ENCODE measurements at regions not wholly inside any gene's neighbourhood (a gene's known extent, or its start where the extent isn't known, plus 50 kb on each side); places are given as distances from the start of the nearest gene placed in this dataset.

- no peak for DNase-seq (ENCODE audit: low read depth)
- TF ChIP-seq CTCF (conservative IDR thresholded peaks at IDR 0.05; ENCODE audit: low read depth, low read length), result no peak
Observed at GRCh38 chr6:113127786-113128419, 729.2 kb upstream of the MARCKS start.

DNA sequence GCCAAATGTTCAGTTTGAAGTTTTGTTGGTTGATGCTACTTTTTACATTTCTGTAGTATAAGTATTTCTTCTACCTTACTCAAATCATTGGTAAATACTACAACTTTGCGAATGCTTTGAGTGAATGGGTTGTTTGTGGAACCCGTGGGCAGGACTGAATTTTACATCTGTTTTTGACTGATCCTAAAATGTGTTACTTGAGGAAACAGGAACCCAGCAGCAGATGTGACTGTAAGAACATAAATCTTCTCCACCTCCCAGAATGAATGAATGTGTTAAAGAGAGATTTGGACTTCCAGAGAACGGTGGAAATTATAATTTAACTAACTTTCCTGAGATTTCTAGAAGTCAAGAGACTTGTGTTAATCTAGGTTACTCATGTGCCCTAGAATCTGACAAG lies 728.5 kb upstream of the MARCKS start:
- DNase-seq (ENCODE audit: low read depth), result no peak
- no peak overlapping the region for H3K4me3 ChIP-seq (ENCODE audit: low read length)
- TF ChIP-seq CTCF (conservative IDR thresholded peaks at IDR 0.05; ENCODE audit: low read depth, low read length), result no peak

More at GRCh38 chr6:113127786-113128419, 729.2 kb upstream of the MARCKS start:
- no peak overlapping the region for H3K4me3 ChIP-seq (ENCODE audit: low read length)

- no peak overlapping the region for H3K4me3 ChIP-seq (ENCODE audit: low read length)
- no peak for DNase-seq (ENCODE audit: low read depth)
- TF ChIP-seq CTCF (conservative IDR thresholded peaks at IDR 0.05; ENCODE audit: low read depth, low read length), result no peak
Observed at GRCh38 chr6:113129991-113130390, 727.2 kb upstream of the MARCKS start.

- no peak overlapping the region for H3K4me3 ChIP-seq (ENCODE audit: low read length)
- no peak for TF ChIP-seq CTCF (conservative IDR thresholded peaks at IDR 0.05; ENCODE audit: low read depth, low read length)
- no peak for DNase-seq (ENCODE audit: low read depth)
Observed at GRCh38 chr6:113137426-113137825, 719.7 kb upstream of the MARCKS start.

DNA sequence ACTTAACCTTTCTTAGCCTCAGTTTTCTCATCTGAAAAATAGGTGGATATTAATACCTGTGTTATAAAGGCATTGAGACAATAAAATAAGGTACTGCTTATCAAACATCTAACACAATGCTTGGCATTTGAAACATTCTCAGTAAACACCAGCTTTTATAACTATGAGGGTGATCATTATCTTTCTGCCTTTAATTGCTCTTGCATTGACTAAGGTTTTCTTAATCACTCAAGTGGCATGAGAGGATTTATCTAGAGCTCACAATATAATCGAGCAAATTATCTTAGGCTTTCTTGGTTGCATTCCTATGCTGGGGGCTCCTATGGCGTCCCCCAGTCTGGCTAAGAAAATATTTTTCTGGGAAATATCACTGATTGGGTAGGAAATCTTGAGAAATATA lies 716.4 kb upstream of the MARCKS start:
- no peak for DNase-seq (ENCODE audit: low read depth)
- no peak overlapping the region for H3K4me3 ChIP-seq (ENCODE audit: low read length)
- no peak for TF ChIP-seq CTCF (conservative IDR thresholded peaks at IDR 0.05; ENCODE audit: low read depth, low read length)

- no peak overlapping the region for H3K4me3 ChIP-seq (ENCODE audit: low read length)
- no peak for TF ChIP-seq CTCF (conservative IDR thresholded peaks at IDR 0.05; ENCODE audit: low read depth, low read length)
- DNase-seq (ENCODE audit: low read depth), result no peak
Observed at GRCh38 chr6:113141901-113142300, 715.2 kb upstream of the MARCKS start.

DNA sequence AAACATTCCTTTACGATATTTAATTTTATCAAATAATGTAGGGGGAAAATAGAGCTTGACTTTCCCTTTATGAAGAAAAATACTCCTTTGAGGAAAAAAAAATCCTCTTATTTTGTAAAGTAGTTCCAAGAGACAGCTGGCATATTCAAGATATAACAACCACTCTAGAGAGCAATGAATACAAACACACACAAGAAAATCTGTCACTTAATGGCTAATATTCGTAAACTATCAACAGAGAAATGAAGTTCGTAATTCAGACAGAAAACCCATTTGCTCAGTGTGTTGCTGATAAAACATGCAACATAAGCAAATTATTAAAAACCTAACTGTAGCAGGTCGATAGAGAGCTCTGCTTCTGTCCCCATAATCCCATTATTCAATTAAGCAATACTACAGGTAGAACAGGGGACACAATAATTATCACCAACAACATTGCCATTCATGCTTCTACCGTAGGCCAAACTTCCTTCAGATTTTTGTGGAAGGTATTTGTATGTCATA lies 714.4 kb upstream of the MARCKS start:
- H3K4me3 ChIP-seq (ENCODE audit: low read length), result no peak overlapping the region
- DNase-seq (ENCODE audit: low read depth), result no peak
- no peak for TF ChIP-seq CTCF (conservative IDR thresholded peaks at IDR 0.05; ENCODE audit: low read depth, low read length)

Data from retinal pigment epithelial cell (primary cell).